Esophagus muscularis mucosa (tissue), 4 donors: ENCODE measurements at regions not wholly inside any gene's neighbourhood (a gene's known extent, or its start where the extent isn't known, plus 50 kb on each side); places are given as distances from the start of the nearest gene placed in this dataset.

Experiments used
- DNase-seq: peaks from one replicate; pipeline ENCODE4 v3.0.0-alpha.2; 2017; ENCODE audit errors: extremely low spot score
- H3K27ac ChIP-seq, 4 donors: fragments of 200-600 bp; sonication (generic); replicated peaks in 1 of 4; 1 replicate in 3 of 4; 2 replicates in 1 of 4; pipeline ENCODE4 v1.5.1; 2016 to 2019; ENCODE audit warnings: mild to moderate bottlenecking in 1 of 4
- H3K27me3 ChIP-seq, 4 donors: fragments of 200-600 bp; sonication (generic); one replicate each; pipeline versions ENCODE4 v1.5.1 to v1.6.0; 2016 to 2019
- H3K36me3 ChIP-seq, 4 donors: fragments of 200-600 bp; sonication (generic); one replicate each; pipeline ENCODE4 v1.5.1; 2016 to 2019
- H3K4me1 ChIP-seq, 4 donors: fragments of 200-600 bp; sonication (generic); one replicate each; pipeline ENCODE4 v1.5.1; 2016 to 2019
- H3K4me3 ChIP-seq, 4 donors: fragments of 200-600 bp; sonication (generic); 1 replicate in 2 of 4; 2 replicates in 2 of 4; pipeline ENCODE4 v1.5.1; 2016 to 2019; ENCODE audit warnings: mild to moderate bottlenecking in 4 of 4, moderate library complexity in 1 of 4
- H3K9me3 ChIP-seq, 4 donors: fragments of 200-600 bp; sonication (generic); 1 replicate in 3 of 4; 2 replicates in 1 of 4; pipeline ENCODE4 v1.5.1; 2016 to 2019
- CTCF ChIP-seq, 3 experiments: fragments of 200-600 bp in 2 of 3; fragments of 450-650 bp in 1 of 3; sonication (generic) in 2 of 3; IDR thresholded peaks; one replicate each; pipeline ENCODE4 v1.5.1; 2017 to 2019; ENCODE audit warnings: antibody characterized with exemption in 3 of 3, mild to moderate bottlenecking in 2 of 3, moderate library complexity in 1 of 3
- EP300 ChIP-seq: sonication (generic); formaldehyde crosslinking; IDR thresholded peaks from one replicate; pipeline ENCODE4 v1.6.1; 2017; ENCODE audit warnings: antibody characterized with exemption
- POLR2A ChIP-seq: fragments of 450-650 bp; IDR thresholded peaks from one replicate; pipeline ENCODE4 v1.6.1; 2017; ENCODE audit warnings: antibody characterized with exemption, moderate library complexity, mild to moderate bottlenecking, low read depth
- POLR2AphosphoS5 ChIP-seq, 2 donors: sonication (generic); formaldehyde crosslinking; IDR thresholded peaks; one replicate each; pipeline ENCODE4 v1.6.1; 2017; ENCODE audit warnings: antibody characterized with exemption in 2 of 2
- WGBS: methylation state at CpG from one replicate; pipeline ENCODE4 v1.1.5; 2018; 5-methylcytosine and 5-hydroxymethylcytosine counted together
- intact Hi-C: fragments of 100-400 bp; cut with DNase I; formaldehyde crosslinking; loops from one replicate; pipeline ENCODE4 v1.15.1; 2023

GRCh38 chr21:24693779-24694178 lies 913.5 kb downstream of the MRPL39 start:
- intact Hi-C loops: no loop called here
- Histone ChIP-seq H3K36me3 (no peaks in the 10 kb centered on the region), H3K27me3 (no peaks in the 10 kb centered on the region), H3K27ac (no peak overlapping the region), H3K4me3 (peak overlapping the region in 1 of 4 donors; percentile 4), H3K4me1 (no peaks in the 10 kb centered on the region), H3K9me3 (no peaks in the 10 kb centered on the region)
- DNase-seq: no peak
- TF ChIP-seq CTCF (IDR thresholded peaks at IDR 0.05): no peak
- TF ChIP-seq EP300: no peak
- no peak for TF ChIP-seq POLR2A
- TF ChIP-seq POLR2AphosphoS5 (IDR thresholded peaks at IDR 0.05): no peak
- 76% methylated on average over 2 of the region's 2 CpGs for WGBS

- H3K36me3 ChIP-seq: no peaks in the 10 kb centered on the region
- H3K27ac ChIP-seq: no peak overlapping the region
- H3K4me1 ChIP-seq: no peaks in the 10 kb centered on the region
- DNase-seq: no peak
- no peak overlapping the region for H3K4me3 ChIP-seq
- no peaks in the 10 kb centered on the region for H3K9me3 ChIP-seq
- WGBS: 37% methylated on average over 2 of the region's 2 CpGs
- intact Hi-C loops: no loop called here
- no peak for TF ChIP-seq POLR2AphosphoS5 (IDR thresholded peaks at IDR 0.05)
- TF ChIP-seq EP300: no peak
- TF ChIP-seq POLR2A: no peak
- no peak for TF ChIP-seq CTCF (IDR thresholded peaks at IDR 0.05)
- H3K27me3 ChIP-seq: no peaks in the 10 kb centered on the region
Measured at GRCh38 chr21:24681456-24681855, 925.8 kb downstream of the MRPL39 start.

GRCh38 chr21:24671901-24672300 lies 935.4 kb downstream of the MRPL39 start:
- DNase-seq: no peak
- WGBS: 27% methylated on average over 1 of the region's 1 CpG
- TF ChIP-seq CTCF (IDR thresholded peaks at IDR 0.05) (no peak), POLR2AphosphoS5 (IDR thresholded peaks at IDR 0.05) (no peak), EP300 (no peak), POLR2A (no peak)

GRCh38 chr21:24658926-24659325 lies 948.4 kb downstream of the MRPL39 start:
- H3K36me3 ChIP-seq: no peaks in the 10 kb centered on the region
- intact Hi-C loops: no loop called here
- TF ChIP-seq CTCF (IDR thresholded peaks at IDR 0.05) (no peak), POLR2A (no peak), EP300 (no peak)
- H3K4me3 ChIP-seq: no peak overlapping the region
- no peaks in the 10 kb centered on the region for H3K4me1 ChIP-seq
- H3K27ac ChIP-seq: no peak overlapping the region
- no peak for DNase-seq
- H3K9me3 ChIP-seq: no peaks in the 10 kb centered on the region
- H3K27me3 ChIP-seq: no peaks in the 10 kb centered on the region

More at GRCh38 chr21:24671901-24672300, 935.4 kb downstream of the MRPL39 start:
- no peaks in the 10 kb centered on the region for H3K9me3 ChIP-seq
- intact Hi-C loops: no loop called here
- H3K4me3 ChIP-seq: no peak overlapping the region
- no peaks in the 10 kb centered on the region for H3K36me3 ChIP-seq
- H3K27me3 ChIP-seq: no peaks in the 10 kb centered on the region
- no peaks in the 10 kb centered on the region for H3K4me1 ChIP-seq
- H3K27ac ChIP-seq: no peak overlapping the region

GRCh38 chr21:24658026-24658425 lies 949.3 kb downstream of the MRPL39 start:
- 69% methylated on average over 1 of the region's 1 CpG for WGBS
- no peaks in the 10 kb centered on the region for H3K36me3 ChIP-seq
- H3K27me3 ChIP-seq: no peaks in the 10 kb centered on the region
- DNase-seq: no peak
- H3K4me1 ChIP-seq: no peaks in the 10 kb centered on the region
- TF ChIP-seq CTCF (IDR thresholded peaks at IDR 0.05) (no peak), EP300 (no peak), POLR2A (no peak), POLR2AphosphoS5 (IDR thresholded peaks at IDR 0.05) (no peak)
- H3K27ac ChIP-seq: no peak overlapping the region
- no peaks in the 10 kb centered on the region for H3K9me3 ChIP-seq
- intact Hi-C loops: no loop called here
- H3K4me3 ChIP-seq: no peak overlapping the region
